Gastrocnemius medialis (tissue), 4 donors: ENCODE measurements at regions not wholly inside any gene's neighbourhood (a gene's known extent, or its start where the extent isn't known, plus 50 kb on each side); places are given as distances from the start of the nearest gene placed in this dataset.
"Not testable (repeated sequence)": the region's sequence is repeated elsewhere in the genome, so short reads cannot be mapped to it uniquely, and the experiment has no call there.

Experiments
- CTCF ChIP-seq, 5 experiments: fragments of 450-650 bp in 3 of 5; fragments of 200-600 bp in 2 of 5; sonication (generic) in 2 of 5; IDR thresholded peaks in 4 of 5; conservative IDR thresholded peaks in 1 of 5; 1 replicate in 4 of 5; 2 replicates in 1 of 5; pipeline ENCODE4 v1.5.1; 2016 to 2019; ENCODE audit warnings: antibody characterized with exemption in 5 of 5, mild to moderate bottlenecking in 3 of 5, moderate library complexity in 3 of 5
- POLR2A ChIP-seq, 2 donors: fragments of 450-650 bp; IDR thresholded peaks; one replicate each; pipeline ENCODE4 v1.6.1; 2017; ENCODE audit warnings: antibody characterized with exemption in 2 of 2, mild to moderate bottlenecking in 2 of 2, moderate library complexity in 2 of 2

- TF ChIP-seq CTCF (IDR thresholded peaks at IDR 0.05 in 4 of 5, conservative IDR thresholded peaks at IDR 0.05 in 1 of 5); POLR2A (IDR thresholded peaks at IDR 0.05): not testable (repeated sequence)
Observed at GRCh38 chr18:14262786-14263185, 130.6 kb upstream of the ZNF519 start.
